PC-9 (cell line): ENCODE measurements at regions not wholly inside any gene's neighbourhood (a gene's known extent, or its start where the extent isn't known, plus 50 kb on each side); places are given as distances from the start of the nearest gene placed in this dataset. TPM values are rescaled to one million over a fixed set of nuclear protein-coding genes. Genes with fewer than 3 reads are reported as not detected.

ENCODE experiments used
- BruUV-seq: library from RNA; stranded (reverse); fragments of 400-500 nt; replicated peaks from 2 replicates; lab custom pipeline; 2021; lab: Mats Ljungman, UMichigan
- CTCF ChIA-PET: fragments of 300-600 bp; sonication (Branson Sonifier 250); formaldehyde crosslinking; loops from one replicate; lab custom pipeline; 2022; ENCODE audit warnings: antibody characterized with exemption; lab: Charles Lee
- POLR2A ChIA-PET: fragments of 300-600 bp; sonication (Branson Sonifier 250); formaldehyde crosslinking; loops from one replicate; lab custom pipeline; 2022; ENCODE audit warnings: antibody characterized with exemption; ENCODE audit not compliant: unreplicated experiment; lab: Charles Lee
- DNase-seq, 2 experiments: peaks; one replicate each; pipeline versions ENCODE4 v3.0.0 to v3.0.0-alpha.2; 2015 to 2022; ENCODE audit warnings: mixed read lengths in 1 of 2
- H2AFZ ChIP-seq: fragments of 200-600 bp; sonication (generic); 2 replicates; pipeline ENCODE4 v1.8.1; 2017; ENCODE audit warnings: antibody characterized with exemption
- H3F3A ChIP-seq: fragments of 200-600 bp; sonication (generic); 2 replicates; pipeline ENCODE4 v1.8.1; 2017; ENCODE audit warnings: antibody characterized with exemption, mild to moderate bottlenecking, low read depth; ENCODE audit not compliant: insufficient read depth
- H3K27ac ChIP-seq: fragments of 200-600 bp; sonication (generic); 2 replicates; pipeline ENCODE4 v1.6.1; 2016; ENCODE audit warnings: mixed run types
- H3K27me3 ChIP-seq: fragments of 200-600 bp; sonication (generic); 2 replicates; pipeline ENCODE4 v1.6.1; 2016; ENCODE audit warnings: low read depth, mixed run types; ENCODE audit not compliant: insufficient read depth
- H3K36me3 ChIP-seq: fragments of 200-600 bp; sonication (generic); 2 replicates; pipeline ENCODE4 v1.6.1; 2016; ENCODE audit warnings: low read depth, mixed run types
- H3K4me1 ChIP-seq: fragments of 200-600 bp; sonication (generic); replicated peaks from 2 replicates; pipeline ENCODE4 v1.6.1; 2016; ENCODE audit warnings: mixed run types; ENCODE audit not compliant: insufficient read depth
- H3K4me2 ChIP-seq: fragments of 200-600 bp; sonication (generic); 2 replicates; pipeline ENCODE4 v1.6.1; 2017; ENCODE audit warnings: mixed run types
- H3K4me3 ChIP-seq: fragments of 200-600 bp; sonication (generic); 2 replicates; pipeline ENCODE4 v1.6.1; 2016; ENCODE audit warnings: mixed run types
- H3K79me2 ChIP-seq: fragments of 200-600 bp; sonication (generic); 2 replicates; pipeline ENCODE4 v1.6.1; 2017; ENCODE audit warnings: low read depth, mixed run types
- H3K9me2 ChIP-seq: fragments of 200-600 bp; sonication (generic); 2 replicates; pipeline ENCODE4 v1.8.1; 2017; ENCODE audit warnings: mild to moderate bottlenecking; ENCODE audit not compliant: insufficient read depth
- H3K9me3 ChIP-seq: fragments of 200-600 bp; sonication (generic); 2 replicates; pipeline ENCODE4 v1.8.1; 2016; ENCODE audit warnings: low read depth; ENCODE audit not compliant: insufficient read depth
- H4K20me1 ChIP-seq: fragments of 200-600 bp; sonication (generic); 2 replicates; pipeline ENCODE4 v1.8.1; 2017; ENCODE audit not compliant: insufficient read depth
- CTCF ChIP-seq: fragments of 200-600 bp; sonication (generic); conservative IDR thresholded peaks from 2 replicates; pipeline ENCODE4 v1.6.1; 2017; ENCODE audit warnings: mixed run types, antibody characterized with exemption, mild to moderate bottlenecking, moderate library complexity
- EZH2 ChIP-seq: fragments of 200-600 bp; sonication (generic); IDR thresholded peaks from 2 replicates; pipeline ENCODE4 v1.8.0; 2017; ENCODE audit warnings: antibody characterized with exemption, low read depth
- intact Hi-C: fragments of 100-400 bp; cut with micrococcal nuclease; formaldehyde crosslinking; loops from one replicate; pipeline ENCODE4 v1.10.0; 2022; ENCODE audit not compliant: unreplicated experiment
- microRNA-seq: library from miRNA; unstranded; fragments of <30 nt; microRNA quantifications from one replicate; pipeline ENCODE4 v1.2.0, GENCODE V29; 2021; ENCODE audit warnings: borderline number of aligned reads, borderline replicate concordance

DNA sequence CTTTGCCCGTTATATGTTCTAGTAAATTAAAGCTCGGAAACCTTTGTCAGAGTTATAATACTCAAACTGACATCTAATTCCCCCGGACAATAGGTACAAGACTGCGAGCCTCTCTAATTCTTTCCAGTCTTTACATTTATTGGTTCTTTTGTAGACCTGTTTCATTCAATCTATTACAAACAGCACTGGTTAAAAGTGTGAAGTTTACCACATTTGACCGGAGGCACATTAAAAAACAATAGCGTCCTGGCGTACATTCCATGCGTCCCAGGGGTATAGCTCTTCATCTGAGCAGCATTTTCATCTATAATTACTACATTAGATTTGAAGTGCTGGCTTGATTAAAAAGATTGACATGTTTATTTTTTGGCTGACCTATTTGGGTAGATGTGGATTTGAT is 49.9 kb upstream of the TENM3 start:
- Histone ChIP-seq H3K9me2 (no peaks in the 10 kb centered on the region), H4K20me1 (no peaks in the 10 kb centered on the region), H3F3A (no peaks in the 10 kb centered on the region), H2AFZ (no peak overlapping the region), H3K36me3 (no peaks in the 10 kb centered on the region), H3K4me3 (no peak overlapping the region), H3K4me1 (no peaks in the 10 kb centered on the region), H3K4me2 (no peak overlapping the region), H3K9me3 (no peaks in the 10 kb centered on the region), H3K27me3 (peaks cover 5% of the 10 kb centered on the region; the same call in 1 of the 2 replicates), H3K27ac (no peak overlapping the region), H3K79me2 (no peaks in the 10 kb centered on the region)
- TF ChIP-seq CTCF (no peak), EZH2 (no peak)
- BruUV-seq: no TSS peak
- CTCF ChIA-PET: no interaction called here
- intact Hi-C loops: no loop called here
- POLR2A ChIA-PET: no interaction called here
- DNase-seq: no peak

Small RNA genes in the stretch of these regions (microRNA-seq; reads per million reads assigned to microRNA genes)
- not detected for gene MIR1305
